ENCODE measurements at regions not wholly inside any gene's neighbourhood (a gene's known extent, or its start where the extent isn't known, plus 50 kb on each side); places are given as distances from the start of the nearest gene placed in this dataset.

DNA sequence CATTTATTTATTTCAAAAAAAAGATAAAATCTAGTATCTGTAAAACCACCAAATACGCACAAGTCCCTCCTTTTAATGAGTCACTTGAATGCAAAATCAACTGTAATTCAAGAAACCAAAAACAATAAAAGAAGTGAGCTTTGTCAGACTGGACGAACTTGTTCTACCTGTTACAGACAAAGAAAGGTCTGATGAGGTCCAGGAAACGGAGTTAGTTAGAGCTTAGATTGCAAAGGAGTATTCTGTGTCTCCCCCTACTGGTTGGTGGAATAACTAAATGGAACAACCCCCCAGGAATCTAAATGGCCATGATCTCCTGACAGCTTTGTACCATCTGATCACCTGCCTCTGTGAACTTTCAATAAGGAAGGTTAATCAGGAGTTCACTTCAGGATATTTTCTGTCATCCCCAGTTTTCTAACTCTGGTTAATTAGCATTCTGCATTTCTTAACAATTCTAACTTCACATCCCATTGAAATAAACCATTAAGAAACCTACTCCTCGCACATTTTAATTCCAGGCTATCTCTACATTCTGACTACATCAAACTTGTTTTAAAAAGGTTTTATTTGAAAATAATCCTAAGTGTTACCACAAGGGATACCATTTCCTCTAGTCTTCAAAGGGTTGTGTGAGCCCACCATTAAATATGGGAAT lies 333.0 kb upstream of the SATB1 start:
- intact Hi-C loops (cut with DNase I): no loop called here
- DNase-seq: no peak
- ATAC-seq: no peak

DNA sequence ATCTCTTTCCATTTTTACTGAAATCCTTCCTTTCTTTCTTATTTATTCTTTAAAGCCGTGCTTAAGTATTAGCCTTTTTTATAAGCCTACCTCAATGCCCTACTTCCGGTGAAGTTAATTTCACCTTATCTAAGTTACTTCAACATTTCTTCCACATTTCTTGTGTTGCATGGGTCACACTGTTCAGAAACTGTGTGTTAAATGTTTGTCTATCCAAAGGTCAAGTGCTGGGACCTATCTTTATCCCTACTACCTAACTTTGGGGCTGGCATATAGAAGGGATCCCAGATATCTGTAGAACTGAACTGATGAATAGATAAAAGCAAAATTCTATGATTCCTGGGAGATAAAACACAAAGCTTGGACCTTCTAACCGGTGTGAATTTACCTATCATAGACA lies 332.3 kb upstream of the SATB1 start:
- no peak for DNase-seq
- ATAC-seq: no peak
- intact Hi-C loops (cut with DNase I): no loop called here

DNA sequence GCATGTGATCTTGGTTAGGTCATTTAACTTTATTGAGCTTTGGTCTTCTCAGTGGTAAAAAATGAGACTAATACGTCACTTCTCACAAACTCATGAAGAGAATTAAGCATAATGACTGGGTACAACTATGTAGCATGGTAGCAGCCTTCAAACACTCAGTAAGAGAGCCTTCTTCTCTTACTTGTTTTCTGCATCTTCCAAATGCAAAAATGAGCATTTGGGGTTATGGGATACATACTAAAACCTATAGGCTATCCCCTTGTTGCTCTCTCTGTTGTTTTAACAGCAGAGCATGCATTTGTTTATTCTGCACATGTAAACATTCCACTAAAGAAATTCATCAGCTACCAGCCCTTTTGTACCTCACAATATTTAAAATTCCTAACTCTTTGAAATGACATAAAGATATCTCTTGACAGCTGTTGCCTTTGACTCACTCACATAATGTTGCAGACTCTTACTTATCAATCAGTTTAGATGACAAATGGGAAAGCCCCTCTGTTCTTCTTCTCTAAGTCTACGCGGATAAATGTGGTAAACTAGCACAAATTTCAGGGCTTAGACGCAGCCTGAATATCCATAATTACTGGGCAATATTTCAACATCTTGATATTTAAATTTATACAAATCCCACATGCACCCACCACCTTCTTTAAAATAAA lies 327.3 kb upstream of the SATB1 start:
- ATAC-seq: no peak
- intact Hi-C loops (cut with DNase I): no loop called here
- no peak for DNase-seq

DNA sequence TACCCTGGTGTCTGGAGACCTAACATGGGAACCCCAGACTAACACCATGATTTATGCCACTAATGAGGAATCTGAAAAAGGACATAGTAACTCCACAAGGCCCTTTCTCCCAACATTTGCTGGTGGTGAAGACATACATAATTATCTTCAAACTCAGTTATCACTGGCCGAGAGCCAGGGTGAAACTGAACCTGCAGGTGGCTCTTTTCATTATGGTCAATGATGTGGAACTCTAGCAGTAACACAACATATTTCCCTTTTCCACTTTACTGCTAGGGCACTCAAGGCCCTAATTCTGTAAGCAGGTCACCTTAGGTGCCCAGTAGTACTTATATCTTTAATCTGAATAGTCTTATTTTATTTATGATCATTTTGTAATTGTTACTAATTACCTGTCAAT lies 326.4 kb upstream of the SATB1 start:
- ATAC-seq: no peak
- intact Hi-C loops (cut with DNase I): no loop called here
- no peak for DNase-seq

DNA sequence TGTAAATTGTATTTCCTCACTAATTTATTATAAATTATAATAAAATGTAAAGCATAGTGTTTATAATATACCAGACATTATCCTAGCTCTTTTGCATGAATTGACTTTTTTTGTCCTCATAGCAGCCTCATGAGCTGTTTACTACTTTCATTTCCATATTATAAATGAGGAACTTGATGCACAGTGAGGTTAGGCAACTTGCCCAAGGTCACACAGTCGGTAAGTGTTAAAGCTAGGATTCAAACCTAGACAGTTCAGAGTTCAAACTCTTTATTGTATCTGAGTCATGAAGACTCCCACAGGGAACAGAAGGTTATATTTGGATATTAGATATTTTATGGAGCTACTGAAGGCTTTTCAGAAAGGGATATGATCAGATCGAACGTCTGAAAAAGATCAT lies 322.2 kb upstream of the SATB1 start:
- intact Hi-C loops (cut with DNase I): no loop called here
- DNase-seq: peak; percentile 25
- peak in 1 of 2 donors; percentile 50 for ATAC-seq

DNA sequence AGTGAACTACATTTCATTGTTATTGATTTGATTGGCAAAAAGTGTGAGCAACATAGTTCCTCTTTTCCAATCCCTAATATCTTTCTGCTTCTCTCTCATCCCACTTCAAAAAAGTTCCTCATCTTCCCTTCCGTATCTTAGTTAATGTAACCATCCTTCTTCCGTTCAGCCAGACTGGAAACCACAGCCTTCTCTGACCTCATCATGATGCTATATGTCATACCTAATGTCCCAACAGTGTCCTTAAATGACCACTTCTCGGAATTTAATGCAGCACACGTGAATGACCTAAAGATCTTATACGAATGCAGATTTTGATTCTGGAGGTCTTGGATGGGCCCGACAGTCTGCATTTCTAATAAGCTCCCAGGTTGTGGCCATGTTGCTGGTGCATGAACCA lies 320.3 kb upstream of the SATB1 start:
- ATAC-seq (peak; percentile 34 to 76), DNase-seq (no peak)
- intact Hi-C loops (cut with DNase I): no loop called here

DNA sequence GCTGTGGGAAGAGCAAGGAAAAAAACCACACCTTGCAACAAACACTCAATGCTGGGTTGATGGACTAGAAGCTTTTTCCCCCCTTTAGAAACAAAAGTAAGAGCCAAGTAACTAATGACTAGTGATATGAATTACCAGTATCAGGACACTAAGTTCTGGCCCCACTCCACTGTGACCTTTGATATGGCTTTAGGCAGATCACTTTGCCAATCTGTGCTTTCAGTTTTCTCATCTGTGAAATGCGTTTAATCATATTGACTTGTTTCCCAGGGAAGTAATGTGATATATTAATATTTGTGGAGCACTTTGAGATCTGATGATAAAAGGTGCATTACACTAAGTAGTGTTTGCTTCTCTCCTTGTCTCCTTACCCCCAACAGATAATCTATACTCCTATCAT lies 319.3 kb upstream of the SATB1 start:
- ATAC-seq: no peak
- intact Hi-C loops (cut with DNase I): no loop called here
- no peak for DNase-seq

DNA sequence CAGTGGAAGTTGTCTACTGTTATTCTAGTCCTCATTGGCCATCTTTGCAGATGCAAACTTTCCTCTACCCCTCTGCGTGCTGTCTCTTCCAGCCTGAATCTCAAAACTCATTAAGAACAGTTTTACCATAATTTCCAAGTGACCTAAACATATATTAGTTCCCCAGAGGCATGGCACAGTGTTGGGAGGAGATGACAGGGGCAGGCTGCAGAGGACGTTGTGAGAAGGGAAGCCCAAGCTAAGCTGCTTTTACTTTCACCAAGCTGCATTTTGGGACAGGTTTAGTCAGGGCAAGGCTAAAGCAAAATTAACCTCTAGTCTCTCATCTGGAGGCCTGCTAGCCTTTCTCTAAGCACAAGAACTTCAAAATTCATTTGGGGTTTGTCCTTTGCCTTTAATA lies 318.6 kb upstream of the SATB1 start:
- no peak for ATAC-seq
- no peak for DNase-seq
- intact Hi-C loops (cut with DNase I): no loop called here

DNA sequence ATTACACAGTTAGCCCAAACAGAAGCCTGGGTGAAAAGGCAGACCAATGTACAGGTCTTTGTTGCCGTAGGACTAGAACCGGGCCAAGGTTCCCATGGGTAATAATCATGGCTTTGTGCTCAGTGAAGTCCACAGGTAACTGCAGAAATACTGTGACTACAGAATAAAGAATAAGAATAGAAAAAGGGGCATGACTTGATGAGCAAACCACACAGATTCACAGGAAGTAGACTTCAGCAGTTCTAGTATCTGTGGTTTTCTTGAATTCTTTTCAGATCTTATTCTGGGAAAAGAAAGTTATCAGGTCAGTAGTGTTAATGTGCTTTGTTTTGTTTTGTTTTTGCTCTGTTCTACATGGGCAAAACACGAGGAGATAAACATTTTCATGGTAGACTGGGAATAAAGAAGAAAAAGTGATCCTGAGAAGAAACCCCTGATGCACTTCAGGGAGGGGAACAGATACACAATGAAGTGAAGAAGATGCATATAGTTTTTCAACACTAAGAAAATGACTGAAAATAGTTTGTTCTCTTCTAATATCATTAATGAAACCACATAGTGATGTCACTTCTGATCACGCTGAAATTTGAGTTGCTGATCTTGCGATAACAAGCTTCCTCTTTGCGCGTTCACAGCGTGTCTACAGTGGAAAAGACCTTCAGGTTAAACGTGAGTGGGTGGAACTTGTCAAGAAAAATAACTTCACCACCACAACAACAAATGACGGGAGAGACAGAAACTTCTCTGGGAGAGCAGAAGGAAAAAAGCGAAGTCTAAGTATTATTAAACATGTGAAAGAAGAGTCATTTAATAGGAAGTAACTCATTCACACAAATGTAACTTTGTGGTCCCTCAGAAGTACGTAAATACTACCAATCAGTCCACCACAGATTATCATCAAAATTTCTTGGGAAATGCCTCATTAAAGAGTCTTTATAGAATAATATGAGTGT lies 315.8 kb upstream of the SATB1 start:
- no peak for DNase-seq
- peak; percentile 44 to 51 for ATAC-seq
- intact Hi-C loops (cut with DNase I): no loop called here

DNA sequence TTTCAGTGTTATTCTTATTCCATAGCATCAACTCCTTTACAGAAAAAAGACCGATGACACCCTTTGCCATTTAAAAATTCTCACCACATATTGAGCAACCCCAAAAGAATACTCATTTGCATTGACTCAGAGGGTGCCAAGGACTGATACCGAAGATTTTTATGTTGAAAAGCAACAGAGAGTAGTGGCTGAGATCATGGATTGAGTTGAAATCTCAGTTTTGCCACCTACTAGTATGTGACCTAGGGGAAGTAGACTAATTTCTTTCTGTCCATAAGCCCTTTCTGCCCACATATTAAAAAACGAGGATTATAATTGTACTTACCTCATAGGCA lies 313.9 kb upstream of the SATB1 start:
- intact Hi-C loops (cut with DNase I): no loop called here
- ATAC-seq (no peak), DNase-seq (no peak)

DNA sequence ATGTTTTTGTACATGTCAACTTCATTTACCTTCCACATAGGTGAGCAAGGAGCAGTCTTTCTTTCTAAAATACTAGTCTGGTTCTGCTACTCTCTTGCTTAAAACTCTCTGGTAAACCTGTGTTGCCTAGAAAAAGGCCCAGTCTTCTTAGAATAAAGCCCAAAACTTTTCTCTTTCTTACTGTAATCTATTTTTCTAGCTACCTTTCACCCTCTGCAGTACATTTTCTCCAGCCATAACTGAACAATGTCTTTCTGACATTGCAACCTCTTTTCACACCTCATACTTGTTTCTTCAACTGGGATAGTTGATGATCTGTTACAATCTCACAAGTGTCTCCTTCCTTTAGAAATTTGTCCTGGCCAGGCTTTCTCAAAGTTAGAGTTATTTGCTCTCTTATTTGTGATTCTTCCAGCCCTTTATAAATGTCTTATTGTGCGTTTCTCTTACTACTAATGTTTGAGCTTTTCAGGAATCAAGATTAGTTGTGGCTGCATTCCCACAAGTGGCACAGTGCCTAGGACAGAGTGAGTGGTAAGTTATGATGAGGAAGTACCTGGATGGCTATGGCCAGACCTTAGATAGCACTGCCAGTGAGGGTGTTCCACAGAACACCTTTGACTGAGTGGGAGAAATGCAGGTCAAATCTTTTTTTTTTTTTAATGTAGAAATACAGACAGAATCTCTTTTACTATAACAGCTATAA lies 313.4 kb upstream of the SATB1 start:
- intact Hi-C loops (cut with DNase I): no loop called here
- no peak for DNase-seq
- no peak for ATAC-seq

DNA sequence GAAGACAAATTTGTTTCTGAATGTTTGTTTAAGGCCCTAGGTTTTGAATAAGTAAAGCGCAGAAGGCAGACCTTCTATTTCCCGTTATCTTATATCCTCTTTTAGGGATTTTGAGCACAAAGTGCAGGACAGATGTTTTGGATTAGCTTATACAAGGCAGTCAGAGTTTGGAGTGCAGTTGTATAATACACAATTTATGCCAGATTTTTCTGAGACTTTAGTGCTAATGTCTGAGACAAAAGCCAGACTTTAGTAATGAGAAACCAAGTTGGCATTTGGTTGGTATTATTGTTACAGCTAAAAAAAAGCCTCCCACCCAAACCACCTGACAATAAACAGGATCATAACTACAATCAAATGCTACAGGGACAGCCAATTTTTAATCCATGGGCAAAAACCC lies 309.9 kb upstream of the SATB1 start:
- ATAC-seq: no peak
- intact Hi-C loops (cut with DNase I): no loop called here
- no peak for DNase-seq

DNA sequence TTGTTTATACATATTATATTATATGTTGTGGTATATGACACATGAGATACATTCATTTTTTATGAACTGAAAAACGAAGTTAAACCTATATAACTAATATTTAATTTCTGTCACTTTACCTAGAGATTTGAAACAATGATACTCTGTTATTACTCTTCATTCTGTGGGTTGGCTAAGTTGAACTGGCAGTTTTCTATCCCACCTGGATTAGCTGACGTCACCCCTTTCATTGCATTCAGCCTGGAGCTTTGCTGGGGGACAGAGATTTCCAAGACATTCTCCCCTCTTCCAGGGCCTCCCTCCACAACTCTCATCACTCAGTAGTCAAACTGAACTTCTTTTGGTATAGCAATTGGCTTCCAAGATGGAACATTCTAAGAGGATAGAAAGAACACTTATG lies 309.2 kb upstream of the SATB1 start:
- DNase-seq (no peak), ATAC-seq (no peak)
- intact Hi-C loops (cut with DNase I): no loop called here

DNA sequence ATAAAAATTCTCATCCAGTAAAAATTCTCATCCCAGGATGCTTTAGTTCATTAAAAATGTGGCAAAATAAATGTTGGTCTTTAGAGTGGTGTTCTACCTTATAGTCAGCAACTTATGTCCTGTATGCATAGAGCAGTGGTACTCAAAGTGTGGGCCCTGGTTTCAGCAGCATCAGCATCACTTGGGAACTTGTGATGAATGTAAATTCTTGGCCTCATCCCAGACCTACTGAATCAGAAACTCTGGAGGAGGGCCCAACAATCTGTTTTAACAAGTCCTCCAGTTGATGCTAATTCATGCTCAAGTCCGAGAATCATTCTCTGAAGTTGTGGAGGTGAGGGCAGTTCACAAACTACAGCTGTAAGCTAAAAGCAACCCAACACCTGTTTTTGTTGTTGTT lies 307.3 kb upstream of the SATB1 start:
- no peak for ATAC-seq
- DNase-seq: no peak
- intact Hi-C loops (cut with DNase I): no loop called here

DNA sequence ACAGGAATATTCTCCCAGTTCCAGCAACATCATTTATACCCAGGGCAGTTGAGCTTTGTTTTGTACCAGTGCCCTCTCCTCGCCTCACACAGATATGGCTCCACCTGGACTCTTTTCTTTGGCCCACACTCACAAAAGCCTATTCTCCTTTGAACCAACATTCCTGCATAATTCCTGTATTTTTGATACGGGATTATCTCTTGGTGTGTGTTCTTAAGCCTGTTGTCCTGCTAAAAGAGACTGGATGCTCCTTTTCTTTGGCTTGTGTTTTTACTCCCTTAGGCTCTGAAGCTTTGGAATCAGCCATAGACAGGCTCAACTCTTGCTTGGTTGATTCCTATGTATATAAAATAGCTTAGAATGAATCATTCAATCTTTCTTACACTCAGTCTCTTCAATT lies 305.4 kb upstream of the SATB1 start:
- intact Hi-C loops (cut with DNase I): no loop called here
- no peak for ATAC-seq
- no peak for DNase-seq

DNA sequence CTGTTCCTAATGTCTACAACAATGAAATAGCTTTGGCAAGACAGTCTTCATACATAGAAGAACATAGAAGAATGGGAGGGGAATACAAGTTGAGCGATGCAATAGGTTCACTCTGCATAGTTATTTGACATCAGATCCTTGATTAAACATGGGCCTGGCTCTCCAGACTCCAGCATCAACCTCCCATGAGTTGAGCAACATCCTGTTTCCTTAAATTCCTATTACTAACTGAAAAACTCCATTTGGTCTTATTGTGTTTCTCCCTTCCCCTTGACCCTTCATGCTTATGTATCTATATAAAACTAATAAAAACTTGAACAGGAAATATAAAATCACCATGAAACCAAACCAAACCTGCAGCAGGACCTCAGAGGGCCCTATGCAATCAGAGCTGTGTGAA lies 304.5 kb upstream of the SATB1 start:
- DNase-seq (no peak), ATAC-seq (no peak)
- intact Hi-C loops (cut with DNase I): no loop called here

DNA sequence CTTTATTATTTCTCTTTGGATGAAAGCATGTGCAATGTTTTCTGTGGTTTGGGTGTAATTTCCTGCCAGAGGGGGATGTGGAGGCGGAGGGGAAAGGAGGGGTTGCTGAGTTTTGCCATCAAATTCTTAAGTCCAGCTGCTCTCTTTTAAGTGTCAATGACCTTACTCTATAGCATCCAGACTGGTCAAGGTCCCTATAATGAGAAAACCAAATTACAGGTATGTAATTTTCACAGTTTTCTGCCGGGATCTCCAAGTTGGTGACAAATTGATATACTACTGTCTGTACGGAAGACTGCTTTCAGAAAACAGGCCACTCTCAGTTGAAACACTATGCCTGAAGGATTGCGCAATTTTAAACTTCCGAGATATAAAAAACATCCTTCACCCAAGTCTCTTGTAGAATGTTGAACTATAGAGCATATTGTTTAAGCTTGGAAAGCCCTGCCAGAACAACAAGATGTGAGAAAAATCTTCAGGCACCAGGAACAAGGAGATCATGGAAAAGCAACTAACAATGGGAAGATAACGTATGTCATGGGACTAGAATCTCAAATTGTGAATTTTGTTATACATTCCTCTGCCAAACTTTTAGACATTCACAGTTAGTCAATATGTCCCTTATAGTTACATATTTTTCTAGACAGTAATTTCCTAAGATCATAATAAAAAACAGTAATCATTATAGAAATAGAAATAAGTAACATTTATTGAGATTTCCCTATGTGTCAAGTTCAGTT lies 300.7 kb upstream of the SATB1 start:
- no peak for DNase-seq
- intact Hi-C loops (cut with DNase I): no loop called here
- peak; percentile 55 to 57 for ATAC-seq

DNA sequence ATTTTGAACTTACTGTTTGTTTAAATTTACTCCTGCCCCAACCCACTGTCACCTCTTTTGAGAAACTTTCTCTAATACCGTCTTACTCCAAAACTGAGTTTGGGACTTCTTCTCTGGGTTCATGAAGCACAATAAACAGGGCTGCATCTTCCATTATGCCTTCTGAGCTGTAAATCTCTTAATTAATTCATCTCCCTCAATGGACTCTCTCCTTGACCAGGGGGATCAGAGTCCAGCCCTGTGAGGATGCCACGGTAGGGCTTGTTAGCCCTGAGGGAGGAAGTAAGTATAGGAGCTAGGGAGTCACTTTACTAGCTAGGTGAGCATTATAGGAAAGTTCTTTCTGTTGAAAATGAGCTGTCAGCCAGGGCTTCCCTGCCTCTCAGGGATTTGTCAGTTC lies 299.3 kb upstream of the SATB1 start:
- ATAC-seq: no peak

DNA sequence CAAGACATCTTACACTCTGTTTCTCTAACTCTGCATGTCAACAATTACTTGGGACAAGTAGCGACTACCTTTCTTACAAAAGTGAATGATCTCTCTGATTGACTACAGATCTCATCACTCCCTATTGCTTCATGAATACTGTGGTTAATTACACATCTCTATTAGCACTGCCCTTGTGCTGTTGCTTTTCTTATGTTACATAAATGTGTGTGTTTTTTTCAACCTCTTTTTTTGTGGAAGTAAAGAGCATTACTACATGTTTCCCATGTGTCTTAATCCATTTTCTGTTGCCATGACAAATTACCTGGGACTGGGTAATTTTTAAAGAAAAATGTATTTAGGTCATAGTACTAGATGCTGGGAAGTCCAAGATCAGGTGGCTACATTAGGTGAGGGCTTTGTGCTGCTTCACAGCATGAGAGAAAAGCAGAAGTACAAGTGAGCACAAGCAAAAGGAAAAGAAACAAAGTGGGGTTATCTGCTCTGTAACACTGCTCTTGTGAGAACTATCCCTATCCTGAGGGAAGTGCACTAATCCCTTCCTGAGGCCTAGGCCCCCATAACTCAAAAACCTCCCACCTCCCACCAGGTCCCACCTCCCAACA lies 298.2 kb upstream of the SATB1 start:
- intact Hi-C loops (cut with DNase I): no loop called here
- DNase-seq (no peak), ATAC-seq (no peak)

More for the DNA sequence above, 299.3 kb upstream of the SATB1 start:
- DNase-seq: no peak
- intact Hi-C loops (cut with DNase I): no loop called here

Data from left cardiac atrium (tissue), 4 donors.